ENCODE measurements at regions not wholly inside any gene's neighbourhood (a gene's known extent, or its start where the extent isn't known, plus 50 kb on each side); places are given as distances from the start of the nearest gene placed in this dataset.

DNA sequence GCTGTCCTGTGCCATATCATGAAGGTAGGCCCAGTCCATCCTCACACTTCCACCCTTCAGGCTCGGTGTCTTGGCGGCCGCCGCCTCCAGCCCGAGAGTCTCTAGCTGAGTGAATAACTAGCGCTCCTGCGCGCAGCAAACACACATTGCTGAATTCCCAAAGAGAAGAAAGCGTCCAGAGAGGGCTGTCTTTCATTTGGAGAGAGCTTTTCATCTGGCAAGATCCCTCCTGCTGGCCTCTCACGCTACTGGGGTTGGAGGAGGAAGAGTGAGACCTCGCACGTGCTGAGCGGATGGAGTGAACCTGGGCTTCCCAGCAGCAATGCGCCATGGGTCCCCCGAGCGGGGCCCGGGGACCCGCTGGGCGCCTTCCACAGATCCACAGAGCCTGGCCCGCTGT, 73.2 kb downstream of the NCR2 start:
- TF ChIP-seq BACH2 (CRISPR knock-in tag; IDR thresholded peaks at IDR 0.05; ENCODE audit: borderline replicate concordance): no peak
- TF ChIP-seq ESRRG (CRISPR knock-in tag; IDR thresholded peaks at IDR 0.05): no peak
- no peak for TF ChIP-seq ZC3H10 (CRISPR knock-in tag; IDR thresholded peaks at IDR 0.05)
- TF ChIP-seq, protein P1, sequence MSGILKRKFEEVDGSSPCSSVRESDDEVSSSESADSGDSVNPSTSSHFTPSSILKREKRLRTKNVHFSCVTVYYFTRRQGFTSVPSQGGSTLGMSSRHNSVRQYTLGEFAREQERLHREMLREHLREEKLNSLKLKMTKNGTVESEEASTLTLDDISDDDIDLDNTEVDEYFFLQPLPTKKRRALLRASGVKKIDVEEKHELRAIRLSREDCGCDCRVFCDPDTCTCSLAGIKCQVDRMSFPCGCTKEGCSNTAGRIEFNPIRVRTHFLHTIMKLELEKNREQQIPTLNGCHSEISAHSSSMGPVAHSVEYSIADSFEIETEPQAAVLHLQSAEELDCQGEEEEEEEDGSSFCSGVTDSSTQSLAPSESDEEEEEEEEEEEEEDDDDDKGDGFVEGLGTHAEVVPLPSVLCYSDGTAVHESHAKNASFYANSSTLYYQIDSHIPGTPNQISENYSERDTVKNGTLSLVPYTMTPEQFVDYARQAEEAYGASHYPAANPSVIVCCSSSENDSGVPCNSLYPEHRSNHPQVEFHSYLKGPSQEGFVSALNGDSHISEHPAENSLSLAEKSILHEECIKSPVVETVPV (CRISPR knock-in tag; IDR thresholded peaks at IDR 0.05): no peak
- no peak for TF ChIP-seq OSR1 (CRISPR knock-in tag; IDR thresholded peaks at IDR 0.05)
- TF ChIP-seq CSDC2 (CRISPR knock-in tag; IDR thresholded peaks at IDR 0.05): no peak
- TF ChIP-seq, protein P2, sequence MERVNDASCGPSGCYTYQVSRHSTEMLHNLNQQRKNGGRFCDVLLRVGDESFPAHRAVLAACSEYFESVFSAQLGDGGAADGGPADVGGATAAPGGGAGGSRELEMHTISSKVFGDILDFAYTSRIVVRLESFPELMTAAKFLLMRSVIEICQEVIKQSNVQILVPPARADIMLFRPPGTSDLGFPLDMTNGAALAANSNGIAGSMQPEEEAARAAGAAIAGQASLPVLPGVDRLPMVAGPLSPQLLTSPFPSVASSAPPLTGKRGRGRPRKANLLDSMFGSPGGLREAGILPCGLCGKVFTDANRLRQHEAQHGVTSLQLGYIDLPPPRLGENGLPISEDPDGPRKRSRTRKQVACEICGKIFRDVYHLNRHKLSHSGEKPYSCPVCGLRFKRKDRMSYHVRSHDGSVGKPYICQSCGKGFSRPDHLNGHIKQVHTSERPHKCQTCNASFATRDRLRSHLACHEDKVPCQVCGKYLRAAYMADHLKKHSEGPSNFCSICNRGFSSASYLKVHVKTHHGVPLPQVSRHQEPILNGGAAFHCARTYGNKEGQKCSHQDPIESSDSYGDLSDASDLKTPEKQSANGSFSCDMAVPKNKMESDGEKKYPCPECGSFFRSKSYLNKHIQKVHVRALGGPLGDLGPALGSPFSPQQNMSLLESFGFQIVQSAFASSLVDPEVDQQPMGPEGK (CRISPR knock-in tag; IDR thresholded peaks at IDR 0.05; ENCODE audit: borderline replicate concordance): no peak
- no peak for TF ChIP-seq ZNF565 (CRISPR knock-in tag; conservative IDR thresholded peaks at IDR 0.05; ENCODE audit: low read depth)
- no peak for ATAC-seq

DNA sequence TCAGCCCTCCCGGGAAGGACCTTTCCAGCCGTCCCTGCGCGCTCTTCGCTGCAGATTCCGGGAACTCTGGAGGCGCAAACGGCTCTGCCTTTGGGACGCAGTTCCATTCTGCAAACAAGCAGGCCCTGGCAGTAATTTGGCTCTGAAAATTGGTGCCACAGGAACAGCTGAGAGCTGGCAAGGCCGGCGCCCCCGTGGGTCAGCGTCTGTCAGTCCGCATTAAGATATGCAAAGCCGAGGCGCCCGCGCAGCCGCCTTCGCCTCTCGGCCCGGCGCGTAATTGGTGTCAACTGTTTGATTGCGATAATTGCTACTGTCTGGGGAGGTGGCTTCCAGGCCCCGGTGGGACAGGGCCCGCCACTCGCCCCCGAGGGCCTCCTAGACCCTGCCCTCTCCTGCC, 73.6 kb downstream of the NCR2 start:
- no peak for ATAC-seq
- TF ChIP-seq, protein P3, sequence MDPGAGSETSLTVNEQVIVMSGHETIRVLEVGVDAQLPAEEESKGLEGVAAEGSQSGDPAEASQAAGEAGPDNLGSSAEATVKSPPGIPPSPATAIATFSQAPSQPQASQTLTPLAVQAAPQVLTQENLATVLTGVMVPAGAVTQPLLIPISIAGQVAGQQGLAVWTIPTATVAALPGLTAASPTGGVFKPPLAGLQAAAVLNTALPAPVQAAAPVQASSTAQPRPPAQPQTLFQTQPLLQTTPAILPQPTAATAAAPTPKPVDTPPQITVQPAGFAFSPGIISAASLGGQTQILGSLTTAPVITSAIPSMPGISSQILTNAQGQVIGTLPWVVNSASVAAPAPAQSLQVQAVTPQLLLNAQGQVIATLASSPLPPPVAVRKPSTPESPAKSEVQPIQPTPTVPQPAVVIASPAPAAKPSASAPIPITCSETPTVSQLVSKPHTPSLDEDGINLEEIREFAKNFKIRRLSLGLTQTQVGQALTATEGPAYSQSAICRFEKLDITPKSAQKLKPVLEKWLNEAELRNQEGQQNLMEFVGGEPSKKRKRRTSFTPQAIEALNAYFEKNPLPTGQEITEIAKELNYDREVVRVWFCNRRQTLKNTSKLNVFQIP (CRISPR knock-in tag; IDR thresholded peaks at IDR 0.05; ENCODE audit: borderline replicate concordance, low read depth): no peak
- TF ChIP-seq OSR1 (CRISPR knock-in tag; IDR thresholded peaks at IDR 0.05): no peak
- TF ChIP-seq, protein P4, sequence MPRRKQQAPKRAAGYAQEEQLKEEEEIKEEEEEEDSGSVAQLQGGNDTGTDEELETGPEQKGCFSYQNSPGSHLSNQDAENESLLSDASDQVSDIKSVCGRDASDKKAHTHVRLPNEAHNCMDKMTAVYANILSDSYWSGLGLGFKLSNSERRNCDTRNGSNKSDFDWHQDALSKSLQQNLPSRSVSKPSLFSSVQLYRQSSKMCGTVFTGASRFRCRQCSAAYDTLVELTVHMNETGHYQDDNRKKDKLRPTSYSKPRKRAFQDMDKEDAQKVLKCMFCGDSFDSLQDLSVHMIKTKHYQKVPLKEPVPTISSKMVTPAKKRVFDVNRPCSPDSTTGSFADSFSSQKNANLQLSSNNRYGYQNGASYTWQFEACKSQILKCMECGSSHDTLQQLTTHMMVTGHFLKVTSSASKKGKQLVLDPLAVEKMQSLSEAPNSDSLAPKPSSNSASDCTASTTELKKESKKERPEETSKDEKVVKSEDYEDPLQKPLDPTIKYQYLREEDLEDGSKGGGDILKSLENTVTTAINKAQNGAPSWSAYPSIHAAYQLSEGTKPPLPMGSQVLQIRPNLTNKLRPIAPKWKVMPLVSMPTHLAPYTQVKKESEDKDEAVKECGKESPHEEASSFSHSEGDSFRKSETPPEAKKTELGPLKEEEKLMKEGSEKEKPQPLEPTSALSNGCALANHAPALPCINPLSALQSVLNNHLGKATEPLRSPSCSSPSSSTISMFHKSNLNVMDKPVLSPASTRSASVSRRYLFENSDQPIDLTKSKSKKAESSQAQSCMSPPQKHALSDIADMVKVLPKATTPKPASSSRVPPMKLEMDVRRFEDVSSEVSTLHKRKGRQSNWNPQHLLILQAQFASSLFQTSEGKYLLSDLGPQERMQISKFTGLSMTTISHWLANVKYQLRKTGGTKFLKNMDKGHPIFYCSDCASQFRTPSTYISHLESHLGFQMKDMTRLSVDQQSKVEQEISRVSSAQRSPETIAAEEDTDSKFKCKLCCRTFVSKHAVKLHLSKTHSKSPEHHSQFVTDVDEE (CRISPR knock-in tag; IDR thresholded peaks at IDR 0.05): no peak
- TF ChIP-seq CSDC2 (CRISPR knock-in tag; IDR thresholded peaks at IDR 0.05): no peak
- no peak for TF ChIP-seq RARB (CRISPR knock-in tag; IDR thresholded peaks at IDR 0.05)
- no peak for TF ChIP-seq PPARA (CRISPR knock-in tag; IDR thresholded peaks at IDR 0.05; ENCODE audit: borderline replicate concordance)
- TF ChIP-seq TOX (CRISPR knock-in tag; IDR thresholded peaks at IDR 0.05; ENCODE audit: borderline replicate concordance): no peak
- TF ChIP-seq ESRRG (CRISPR knock-in tag; IDR thresholded peaks at IDR 0.05): no peak

DNA sequence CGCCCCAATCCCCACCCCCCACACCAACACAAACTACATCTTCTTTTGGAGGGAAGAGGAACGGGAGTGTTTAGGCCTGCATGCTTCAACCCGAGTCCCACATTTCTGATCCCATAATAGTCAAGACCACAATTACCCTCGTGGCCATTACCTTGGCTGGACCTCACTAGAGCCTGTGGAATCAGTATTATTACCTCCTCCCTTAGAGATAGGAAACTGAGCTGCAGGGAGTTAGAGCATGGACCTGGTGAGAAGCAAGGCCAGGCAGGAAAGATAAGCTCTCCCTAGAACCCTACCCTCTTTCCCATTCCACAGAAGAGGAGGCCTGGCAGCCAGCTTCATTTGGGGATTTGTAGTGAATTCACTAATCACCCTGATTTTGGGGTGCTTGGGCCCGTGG, 74.1 kb downstream of the NCR2 start:
- TF ChIP-seq CSDC2 (CRISPR knock-in tag; IDR thresholded peaks at IDR 0.05) (no peak), PPARA (CRISPR knock-in tag; IDR thresholded peaks at IDR 0.05; ENCODE audit: borderline replicate concordance) (no peak), ZFP3 (CRISPR knock-in tag; IDR thresholded peaks at IDR 0.05) (no peak), ZNF8 (CRISPR knock-in tag; IDR thresholded peaks at IDR 0.05) (no peak), TOX (CRISPR knock-in tag; IDR thresholded peaks at IDR 0.05; ENCODE audit: borderline replicate concordance) (no peak), BACH2 (CRISPR knock-in tag; IDR thresholded peaks at IDR 0.05; ENCODE audit: borderline replicate concordance) (no peak), RARB (CRISPR knock-in tag; IDR thresholded peaks at IDR 0.05) (no peak), OSR1 (CRISPR knock-in tag; IDR thresholded peaks at IDR 0.05) (no peak)
- TF ChIP-seq, protein P1 (CRISPR knock-in tag; IDR thresholded peaks at IDR 0.05): no peak
- TF ChIP-seq, protein P3 (CRISPR knock-in tag; IDR thresholded peaks at IDR 0.05; ENCODE audit: borderline replicate concordance, low read depth): no peak
- TF ChIP-seq, protein P4 (CRISPR knock-in tag; IDR thresholded peaks at IDR 0.05): no peak
- TF ChIP-seq, protein P2 (CRISPR knock-in tag; IDR thresholded peaks at IDR 0.05; ENCODE audit: borderline replicate concordance): no peak
- no peak for ATAC-seq

All from SK-N-SH treated with all-trans-retinoic acid at 6 μM for 48 hours (cell line).